ENCODE measurements at regions not wholly inside any gene's neighbourhood (a gene's known extent, or its start where the extent isn't known, plus 50 kb on each side); places are given as distances from the start of the nearest gene placed in this dataset.
A peak's percentile ranks its signal among the peaks of the same experiment; 100 is the strongest.

GRCh38 chr10:91034494-91035159 is 113.7 kb upstream of the ANKRD1 start:
- H3K9ac ChIP-seq: no peak overlapping the region
- no peak overlapping the region for H3K4me3 ChIP-seq
- no peak overlapping the region for H3K27ac ChIP-seq
- H4K20me1 ChIP-seq: no peaks in the 10 kb centered on the region
- no peaks in the 10 kb centered on the region for H3K27me3 ChIP-seq
- TF ChIP-seq Cebpa-rat (IDR thresholded peaks at IDR 0.05): no peak
- peaks cover 11% of the 10 kb centered on the region for H3K4me1 ChIP-seq
- H3K36me3 ChIP-seq: no peaks in the 10 kb centered on the region
- H3K9me3 ChIP-seq: no peaks in the 10 kb centered on the region
- 0 out of 2 replicates have a peak overlapping the region, but pooled peaks have one; percentile 37 for H3K4me2 ChIP-seq

DNA sequence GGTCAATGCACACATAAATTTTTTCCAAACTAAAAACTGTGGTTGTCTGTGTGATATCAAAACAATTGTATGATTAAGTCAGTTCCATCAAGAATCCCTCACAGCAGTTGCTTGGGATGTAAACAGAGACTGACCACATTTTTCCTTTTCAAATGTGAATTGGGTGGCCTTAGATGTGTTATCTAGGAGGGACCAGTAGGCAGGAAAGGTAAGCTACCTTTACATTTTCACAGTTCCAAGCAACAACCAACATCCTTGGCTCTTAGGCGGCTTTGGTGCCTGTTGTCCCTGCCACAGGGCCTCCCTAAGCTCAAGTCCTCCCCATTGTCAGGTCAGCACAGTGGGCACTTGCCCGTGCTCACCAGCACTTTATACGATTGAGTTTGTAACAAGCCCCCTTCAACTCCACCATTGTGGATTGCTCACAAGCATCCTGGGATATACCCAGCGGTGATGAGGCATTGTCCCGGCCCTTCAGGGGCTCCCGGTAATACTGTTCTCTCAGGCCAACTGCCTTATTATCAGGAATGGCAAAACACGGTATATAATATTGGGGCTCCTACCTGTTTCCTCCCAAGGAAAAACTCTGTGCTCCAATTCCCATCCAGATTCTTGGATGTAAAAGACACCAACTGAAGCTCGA is 114.9 kb upstream of the ANKRD1 start:
- H3K9ac ChIP-seq: no peak overlapping the region
- H3K9me3 ChIP-seq: no peaks in the 10 kb centered on the region
- H3K4me1 ChIP-seq: peaks cover 11% of the 10 kb centered on the region
- H3K27me3 ChIP-seq: no peaks in the 10 kb centered on the region
- H3K27ac ChIP-seq: no peak overlapping the region
- no peak overlapping the region for H3K4me2 ChIP-seq
- H3K4me3 ChIP-seq: no peak overlapping the region
- no peak for TF ChIP-seq Cebpa-rat (IDR thresholded peaks at IDR 0.05)
- no peaks in the 10 kb centered on the region for H3K36me3 ChIP-seq
- no peaks in the 10 kb centered on the region for H4K20me1 ChIP-seq

DNA sequence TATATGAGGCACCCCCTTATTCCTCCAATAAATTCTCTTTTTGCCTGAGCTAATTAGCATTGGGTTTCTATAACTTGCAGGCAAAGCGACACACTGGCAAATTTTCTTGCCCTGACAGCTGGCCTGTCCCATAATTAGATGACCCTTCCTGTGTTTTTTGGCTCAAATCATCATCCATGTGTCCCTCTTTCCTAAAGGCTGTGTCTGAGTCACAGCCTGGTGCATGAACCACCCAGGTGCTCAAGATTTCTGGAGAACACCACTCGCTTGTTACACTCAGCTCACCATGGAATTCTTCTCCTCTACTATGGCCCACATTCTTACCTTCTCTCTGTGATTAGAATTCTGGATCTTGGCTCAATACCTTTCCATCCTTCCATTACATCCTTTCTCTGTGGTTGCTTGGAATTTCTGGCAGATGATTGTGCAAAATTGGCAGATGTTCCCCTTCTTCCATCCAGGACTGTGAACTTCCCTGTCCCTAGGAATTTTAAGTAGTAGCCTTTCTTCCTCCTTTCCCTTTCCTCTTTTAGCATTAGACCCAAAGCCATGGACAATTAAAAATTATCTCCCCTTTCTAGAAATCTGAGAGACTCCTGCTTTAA is 116.0 kb upstream of the ANKRD1 start:
- Histone ChIP-seq H3K36me3 (no peaks in the 10 kb centered on the region), H3K9me3 (no peaks in the 10 kb centered on the region), H3K4me2 (no peak overlapping the region), H3K4me1 (peaks cover 11% of the 10 kb centered on the region), H4K20me1 (no peaks in the 10 kb centered on the region), H3K9ac (no peak overlapping the region), H3K27ac (no peak overlapping the region), H3K27me3 (no peaks in the 10 kb centered on the region), H3K4me3 (no peak overlapping the region)
- TF ChIP-seq Cebpa-rat (IDR thresholded peaks at IDR 0.05): no peak

GRCh38 chr10:91038971-91039370 is 118.1 kb upstream of the ANKRD1 start:
- Histone ChIP-seq H3K4me1 (peaks cover 9% of the 10 kb centered on the region), H3K4me2 (no peak overlapping the region), H3K27me3 (no peaks in the 10 kb centered on the region), H4K20me1 (no peaks in the 10 kb centered on the region), H3K27ac (no peak overlapping the region), H3K9me3 (no peaks in the 10 kb centered on the region), H3K36me3 (no peaks in the 10 kb centered on the region), H3K9ac (no peak overlapping the region), H3K4me3 (no peak overlapping the region)
- no peak for TF ChIP-seq Cebpa-rat (IDR thresholded peaks at IDR 0.05)

DNA sequence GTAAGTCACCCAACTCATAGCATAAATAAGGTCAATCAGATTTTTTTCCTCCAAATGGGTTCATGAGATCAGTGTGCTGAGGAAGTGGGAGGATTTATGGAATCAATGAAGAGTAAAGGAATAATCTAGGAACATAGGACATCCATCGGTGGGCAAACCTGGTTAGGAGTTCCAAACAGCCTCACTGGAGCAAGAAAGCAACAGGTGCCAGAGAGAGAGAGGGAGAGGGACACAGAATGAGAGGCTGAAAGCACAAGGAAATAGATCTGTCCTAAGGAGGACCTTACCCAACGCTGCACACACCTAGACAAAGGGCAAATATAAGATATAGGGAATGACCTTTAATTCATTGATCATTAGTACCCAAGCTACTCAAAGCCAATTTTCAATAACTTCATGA is 119.5 kb upstream of the ANKRD1 start:
- no peak overlapping the region for H3K27ac ChIP-seq
- H3K27me3 ChIP-seq: no peaks in the 10 kb centered on the region
- H3K4me1 ChIP-seq: no peaks in the 10 kb centered on the region
- no peak for TF ChIP-seq Cebpa-rat (IDR thresholded peaks at IDR 0.05)
- H3K4me2 ChIP-seq: no peak overlapping the region
- no peaks in the 10 kb centered on the region for H3K36me3 ChIP-seq
- H3K9ac ChIP-seq: no peak overlapping the region
- H3K4me3 ChIP-seq: no peak overlapping the region
- no peaks in the 10 kb centered on the region for H4K20me1 ChIP-seq
- H3K9me3 ChIP-seq: no peaks in the 10 kb centered on the region

DNA sequence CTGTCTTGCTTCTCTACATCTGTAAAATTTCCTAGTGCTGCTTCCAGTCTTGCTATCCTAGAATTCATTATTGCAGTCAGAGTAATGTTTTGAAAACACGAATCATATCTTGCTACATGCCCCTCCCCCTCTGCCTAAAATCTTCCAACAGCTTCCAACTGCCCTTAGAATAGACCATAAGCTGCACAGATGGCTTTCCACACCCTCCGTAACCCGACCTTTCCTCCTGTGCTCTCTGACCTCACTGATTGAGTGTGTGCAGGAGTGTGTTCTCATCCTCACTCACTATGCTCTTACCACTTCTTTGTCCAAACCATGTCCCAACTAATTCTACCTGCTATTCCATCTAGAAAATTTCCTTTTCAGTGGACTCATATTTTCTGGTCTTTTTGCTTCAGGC is 121.2 kb upstream of the ANKRD1 start:
- no peaks in the 10 kb centered on the region for H3K9me3 ChIP-seq
- H3K27ac ChIP-seq: no peak overlapping the region
- no peak overlapping the region for H3K4me2 ChIP-seq
- no peak for TF ChIP-seq Cebpa-rat (IDR thresholded peaks at IDR 0.05)
- H3K4me1 ChIP-seq: no peaks in the 10 kb centered on the region
- no peaks in the 10 kb centered on the region for H4K20me1 ChIP-seq
- H3K4me3 ChIP-seq: no peak overlapping the region
- H3K9ac ChIP-seq: no peak overlapping the region
- no peaks in the 10 kb centered on the region for H3K36me3 ChIP-seq
- no peaks in the 10 kb centered on the region for H3K27me3 ChIP-seq

DNA sequence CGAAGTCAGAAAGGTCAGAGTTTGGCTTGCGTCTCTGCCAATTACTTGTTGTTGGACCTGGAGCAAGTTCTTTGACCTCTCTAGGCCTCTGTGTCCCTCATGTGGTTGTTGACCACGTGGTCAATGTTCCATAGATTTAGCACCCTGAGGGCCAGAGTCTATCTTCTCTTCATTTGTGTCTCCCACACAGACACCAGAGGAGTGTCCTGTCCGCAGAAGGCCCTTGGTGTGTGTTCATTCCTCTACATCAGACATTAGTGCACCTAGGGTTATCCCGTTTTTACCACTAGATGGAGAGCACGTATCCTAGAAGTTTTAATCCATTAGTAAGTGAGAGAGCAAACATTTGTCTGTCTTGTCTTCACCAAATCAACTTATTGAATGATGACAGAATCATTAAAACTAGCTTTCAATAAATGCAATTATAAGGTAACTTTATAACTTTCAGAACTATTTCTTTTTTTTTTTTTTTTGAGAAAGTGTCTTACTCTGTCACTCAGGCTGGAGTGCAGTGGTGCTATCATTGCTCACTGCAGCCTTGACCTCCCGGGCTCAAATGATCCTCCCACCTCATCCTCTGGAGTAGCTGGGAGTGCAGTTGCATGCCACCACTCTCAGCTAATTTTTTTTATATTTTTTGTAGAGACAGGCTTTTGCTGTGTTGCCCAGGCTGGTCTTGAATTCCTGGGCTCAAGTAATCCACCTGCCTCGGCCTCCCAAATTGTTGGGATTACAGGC is 122.5 kb upstream of the ANKRD1 start:
- Histone ChIP-seq H3K27me3 (no peaks in the 10 kb centered on the region), H4K20me1 (no peaks in the 10 kb centered on the region), H3K4me1 (peaks cover 2% of the 10 kb centered on the region; the same call in 1 of the 2 replicates), H3K36me3 (no peaks in the 10 kb centered on the region), H3K4me3 (no peak overlapping the region), H3K27ac (no peak overlapping the region), H3K9me3 (no peaks in the 10 kb centered on the region), H3K4me2 (no peak overlapping the region), H3K9ac (no peak overlapping the region)
- TF ChIP-seq Cebpa-rat (IDR thresholded peaks at IDR 0.05): no peak

DNA sequence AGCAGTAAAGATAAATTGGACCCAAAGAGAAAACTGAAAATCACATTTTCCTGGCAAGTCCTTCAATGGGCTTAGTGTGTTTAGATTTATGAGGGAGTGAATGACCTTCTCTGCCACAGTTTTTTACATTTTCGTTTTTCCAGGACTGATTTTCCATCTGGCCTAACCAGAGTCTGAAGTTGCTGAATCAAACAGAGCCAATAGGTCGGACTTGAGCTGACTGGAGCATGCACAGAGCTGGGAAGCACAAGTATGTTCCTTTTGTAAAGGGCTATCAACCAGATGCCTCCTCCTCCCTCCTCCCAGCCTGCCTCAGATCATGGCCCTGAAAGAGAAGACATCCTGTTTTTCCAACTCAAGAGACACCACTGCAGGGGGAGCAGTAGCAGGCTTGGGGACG is 126.0 kb upstream of the ANKRD1 start:
- Histone ChIP-seq H3K4me2 (no peak overlapping the region), H3K36me3 (no peaks in the 10 kb centered on the region), H3K4me3 (no peak overlapping the region), H3K27ac (no peak overlapping the region), H3K4me1 (peaks cover 6% of the 10 kb centered on the region; the same call in 1 of the 2 replicates), H4K20me1 (no peaks in the 10 kb centered on the region), H3K9me3 (no peaks in the 10 kb centered on the region), H3K27me3 (no peaks in the 10 kb centered on the region), H3K9ac (no peak overlapping the region)
- no peak for TF ChIP-seq Cebpa-rat (IDR thresholded peaks at IDR 0.05)

DNA sequence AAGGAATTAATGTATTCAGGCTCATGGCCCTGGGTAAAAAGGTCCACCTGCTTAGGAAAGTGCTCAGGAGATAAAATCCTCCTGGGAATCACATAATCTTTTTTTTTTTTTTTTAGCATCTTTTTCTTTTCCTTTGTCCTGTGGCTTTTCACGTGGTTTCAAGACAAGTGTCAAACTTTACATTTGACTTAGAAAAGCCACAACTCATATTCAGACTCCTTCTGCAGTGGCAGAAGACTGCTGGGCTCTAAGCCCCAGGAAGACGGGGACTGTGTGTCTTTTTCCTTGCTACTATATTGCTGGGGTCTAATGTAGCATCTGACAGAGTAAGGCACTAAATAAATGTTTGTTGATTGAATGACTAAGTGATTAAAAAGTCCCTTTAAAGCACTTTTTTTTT is 127.5 kb upstream of the ANKRD1 start:
- no peak for TF ChIP-seq Cebpa-rat (IDR thresholded peaks at IDR 0.05)

More for the DNA sequence above, 127.5 kb upstream of the ANKRD1 start:
- Histone ChIP-seq H3K4me2 (no peak overlapping the region), H3K9me3 (no peaks in the 10 kb centered on the region), H3K4me1 (peaks cover 6% of the 10 kb centered on the region; the same call in 1 of the 2 replicates), H3K27me3 (no peaks in the 10 kb centered on the region), H3K27ac (no peak overlapping the region), H3K36me3 (no peaks in the 10 kb centered on the region), H3K9ac (no peak overlapping the region), H4K20me1 (no peaks in the 10 kb centered on the region), H3K4me3 (no peak overlapping the region)
